DMS 273 (cell line): ENCODE measurements at regions not wholly inside any gene's neighbourhood (a gene's known extent, or its start where the extent isn't known, plus 50 kb on each side); places are given as distances from the start of the nearest gene placed in this dataset.
A peak's percentile ranks its signal among the peaks of the same experiment; 100 is the strongest.
"Not testable (repeated sequence)": the region's sequence is repeated elsewhere in the genome, so short reads cannot be mapped to it uniquely, and the experiment has no call there.

ENCODE experiments used
- DNase-seq: peaks from one replicate; lab custom pipeline; 2025; ENCODE audit not compliant: unreplicated experiment; lab: John Stamatoyannopoulos, UW

DNA sequence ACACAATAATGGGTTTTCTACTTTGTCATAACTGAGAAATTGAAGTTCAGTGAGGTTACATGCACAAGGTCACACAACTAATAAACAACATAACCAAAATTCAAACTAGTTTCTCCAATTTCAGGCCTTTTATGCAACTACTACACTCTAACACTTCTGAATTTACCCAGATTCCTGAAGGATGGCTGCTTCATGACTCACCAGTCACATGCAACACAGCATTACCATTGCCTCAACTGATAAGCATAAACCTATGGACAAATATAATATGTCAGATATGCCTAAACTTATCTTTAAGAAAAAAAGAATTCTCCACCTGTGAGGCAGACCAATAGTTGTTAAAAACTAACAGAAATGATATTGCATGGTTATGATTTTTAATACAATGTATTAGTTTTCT is 586.5 kb upstream of the SLC8A1 start:
- no peak for DNase-seq

- DNase-seq, result not testable (repeated sequence)
These were observed 587.9 kb upstream of the SLC8A1 start for GRCh38 chr2:41039750-41040149.

GRCh38 chr2:41040782-41041520 is 589.1 kb upstream of the SLC8A1 start:
- DNase-seq, result peak; percentile 13

DNA sequence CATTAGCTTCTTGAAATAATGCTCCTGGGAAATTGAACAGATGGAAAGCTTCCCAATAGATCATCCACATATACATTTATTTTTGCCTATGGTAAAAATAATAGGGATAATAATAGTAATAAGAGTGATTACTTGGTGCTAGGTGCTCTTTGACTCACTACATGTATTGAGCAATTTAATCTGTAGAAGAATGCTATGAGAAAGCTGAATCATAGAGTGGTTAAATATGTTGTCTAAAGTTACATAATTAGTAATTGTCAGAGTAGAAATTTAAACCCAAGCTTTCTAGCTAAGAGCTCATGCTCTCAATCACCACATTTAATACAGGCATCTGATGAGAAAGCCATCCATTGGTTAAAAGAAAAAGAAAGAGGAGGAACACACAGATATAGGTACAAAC is 590.5 kb upstream of the SLC8A1 start:
- DNase-seq, result no peak

- no peak for DNase-seq
These were observed 609.5 kb upstream of the SLC8A1 start for GRCh38 chr2:41061356-41061755.

DNA sequence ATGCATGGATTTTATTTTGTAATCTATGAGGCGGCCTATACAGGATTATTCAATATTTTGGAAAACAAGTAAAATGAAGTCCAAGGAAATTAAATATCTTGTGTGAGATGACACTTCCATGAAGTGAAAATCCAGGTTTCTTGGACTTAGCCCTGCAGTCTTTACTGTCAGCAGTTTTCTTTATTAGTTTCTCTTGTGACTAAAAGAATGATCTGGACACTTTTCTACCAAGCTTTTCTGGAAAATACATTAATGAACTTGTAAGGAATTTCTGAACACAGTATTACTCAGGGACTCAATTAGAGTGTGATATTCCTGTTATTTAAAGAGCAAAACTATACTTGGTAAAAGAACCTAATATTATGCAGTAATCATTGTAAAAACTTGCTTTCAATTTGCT is 610.4 kb upstream of the SLC8A1 start:
- no peak for DNase-seq

- DNase-seq, result no peak
These were observed 614.3 kb upstream of the SLC8A1 start for GRCh38 chr2:41066168-41066567.

DNA sequence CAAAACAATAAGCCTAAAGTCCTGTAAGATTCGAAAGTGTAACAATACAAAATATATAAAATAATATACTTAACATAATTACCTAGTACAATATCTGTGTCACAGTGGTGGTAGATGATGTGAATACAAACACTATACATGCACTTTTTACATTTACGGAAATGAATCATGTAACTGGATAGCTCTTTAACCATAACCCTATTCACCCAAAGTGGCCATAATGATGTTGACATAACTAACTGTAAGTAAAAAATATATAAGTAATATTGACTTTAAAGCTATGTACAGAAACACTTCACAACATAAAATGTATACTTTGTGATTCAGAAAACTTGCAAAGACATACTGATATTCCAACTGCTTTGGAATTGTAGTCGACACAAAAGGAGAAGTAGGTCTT is 616.9 kb upstream of the SLC8A1 start:
- no peak for DNase-seq

GRCh38 chr2:41078341-41078740 is 626.5 kb upstream of the SLC8A1 start:
- peak; percentile 5 for DNase-seq

DNA sequence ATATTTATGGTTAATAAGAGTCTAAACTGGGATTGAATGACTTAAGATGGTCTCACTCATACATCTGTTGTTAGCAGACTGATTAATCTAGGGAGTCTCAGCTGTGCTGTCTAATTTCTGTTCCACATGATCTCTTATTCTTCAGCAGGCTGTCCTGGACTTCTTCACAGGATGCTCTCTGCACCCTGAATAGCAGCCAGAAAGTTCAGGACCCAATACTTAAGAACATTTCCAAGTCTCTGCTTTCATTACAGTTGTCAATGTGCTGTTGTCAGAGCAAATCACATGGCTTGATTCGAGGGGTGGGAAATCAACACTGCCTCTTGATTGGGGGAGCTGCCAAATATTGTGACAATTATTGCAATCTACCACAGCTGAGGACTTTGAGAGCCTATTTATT is 627.1 kb upstream of the SLC8A1 start:
- peak; percentile 4 for DNase-seq

DNA sequence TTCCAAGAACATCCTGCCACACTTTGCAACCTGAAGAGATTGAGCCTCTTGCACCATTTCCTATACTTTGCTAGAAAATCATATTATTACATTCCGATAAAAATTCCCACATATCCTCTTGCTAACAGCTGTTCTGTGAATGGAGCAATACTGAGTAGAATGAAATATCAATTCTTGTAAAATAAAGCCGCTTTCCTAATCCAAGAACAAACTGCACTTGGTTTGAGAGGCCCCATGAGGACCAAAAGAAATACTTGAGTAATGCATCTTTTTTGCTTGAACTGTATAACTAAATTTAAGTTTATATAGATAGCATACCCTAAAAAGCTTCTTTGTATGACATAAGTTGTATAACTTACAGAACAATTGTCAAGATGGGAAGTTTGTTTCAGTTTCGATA is 632.4 kb upstream of the SLC8A1 start:
- no peak for DNase-seq

GRCh38 chr2:41087946-41088345 is 636.1 kb upstream of the SLC8A1 start:
- no peak for DNase-seq

DNA sequence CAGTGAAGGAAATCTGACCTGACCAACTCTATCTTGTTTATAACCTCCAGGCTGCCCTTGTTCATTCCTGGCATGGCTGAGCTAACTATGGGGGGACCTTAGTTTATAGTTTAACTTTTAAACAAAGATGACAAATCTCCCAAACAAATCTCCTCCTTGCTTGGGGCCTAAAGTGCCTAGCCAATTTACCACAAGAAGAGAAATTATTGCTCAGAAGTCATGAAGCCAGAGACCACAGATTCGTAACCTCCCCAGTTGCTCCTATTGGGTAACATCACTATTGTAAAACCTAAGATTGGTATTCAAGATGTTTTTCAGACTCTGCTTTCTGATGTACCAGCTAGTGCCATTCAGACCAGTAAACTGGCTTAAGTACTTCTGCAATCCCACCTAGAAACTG is 649.4 kb upstream of the SLC8A1 start:
- no peak for DNase-seq

GRCh38 chr2:41109744-41110143 is 657.9 kb upstream of the SLC8A1 start:
- DNase-seq, result no peak

- no peak for DNase-seq
These were observed 660.1 kb upstream of the SLC8A1 start for GRCh38 chr2:41111836-41112627.

DNA sequence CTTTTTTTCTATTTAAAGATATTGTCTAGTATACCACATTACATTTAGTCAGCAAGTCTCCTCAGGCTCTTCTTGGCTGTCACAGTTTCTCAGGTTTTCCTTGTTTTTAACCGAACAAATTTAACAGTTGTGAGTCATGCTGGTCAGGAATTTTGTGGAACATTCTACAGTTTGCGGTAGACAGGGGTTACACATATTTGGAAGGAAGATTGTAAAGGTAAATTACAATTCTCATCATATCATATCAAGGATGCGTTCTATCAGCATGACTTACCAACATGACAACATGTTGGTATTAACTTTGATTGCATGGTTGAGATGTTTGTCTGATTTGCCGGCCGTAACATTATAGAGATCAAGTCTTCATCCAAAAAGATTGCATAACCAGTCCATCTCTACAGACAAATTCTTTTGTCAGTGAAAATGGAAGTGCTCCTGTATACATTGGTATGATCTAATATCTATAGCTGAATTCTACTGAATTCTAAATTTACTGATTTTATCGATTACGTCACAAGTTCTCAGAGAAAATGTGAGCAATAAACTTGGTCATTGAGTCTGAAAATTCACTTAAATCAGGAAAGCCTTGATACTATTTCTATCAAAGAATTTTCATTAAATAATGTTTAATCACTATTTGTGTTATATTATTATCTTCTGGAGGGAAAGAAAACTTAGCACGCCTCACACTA is 664.4 kb upstream of the SLC8A1 start:
- no peak for DNase-seq

DNA sequence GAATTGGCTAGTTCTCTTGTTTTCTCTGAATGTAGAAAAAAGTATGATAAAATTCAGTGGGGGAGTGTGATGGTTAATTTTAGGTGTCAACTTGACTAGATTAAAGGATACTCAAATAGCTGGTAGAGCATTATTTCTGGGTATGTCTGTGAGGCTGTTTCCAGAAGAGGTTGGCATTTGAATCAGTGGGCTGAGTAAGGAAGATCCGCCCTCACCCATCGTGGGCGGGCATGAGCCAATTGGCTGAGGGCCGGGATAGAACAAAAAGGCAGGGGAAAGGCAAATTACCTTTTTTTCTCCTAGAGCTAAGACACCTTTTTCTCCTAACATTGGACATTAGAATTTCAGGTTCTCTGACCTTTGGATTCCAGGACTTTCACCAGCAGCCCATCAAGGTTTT is 667.6 kb upstream of the SLC8A1 start:
- no peak for DNase-seq

DNA sequence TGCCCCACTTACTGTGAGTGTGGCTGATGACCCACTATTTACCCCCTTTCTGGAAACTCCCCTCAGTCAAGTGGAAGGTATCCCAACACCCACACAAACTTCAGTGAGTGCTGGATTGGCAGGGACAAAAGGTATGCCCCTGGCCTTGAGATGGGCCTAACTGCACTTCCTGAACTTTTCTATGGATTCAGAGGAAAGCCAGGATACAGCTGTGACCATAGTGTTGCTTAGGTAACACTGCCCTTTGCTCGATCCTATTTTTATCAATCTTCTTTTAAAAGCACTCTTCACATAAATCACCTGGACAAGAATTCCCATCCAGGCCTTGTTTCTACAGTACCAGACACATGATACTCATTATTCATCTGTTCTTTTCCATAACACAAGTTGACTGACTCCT is 671.5 kb upstream of the SLC8A1 start:
- DNase-seq, result no peak

- peak; percentile 78 for DNase-seq
These were observed 675.5 kb upstream of the SLC8A1 start for GRCh38 chr2:41127351-41127750.

DNA sequence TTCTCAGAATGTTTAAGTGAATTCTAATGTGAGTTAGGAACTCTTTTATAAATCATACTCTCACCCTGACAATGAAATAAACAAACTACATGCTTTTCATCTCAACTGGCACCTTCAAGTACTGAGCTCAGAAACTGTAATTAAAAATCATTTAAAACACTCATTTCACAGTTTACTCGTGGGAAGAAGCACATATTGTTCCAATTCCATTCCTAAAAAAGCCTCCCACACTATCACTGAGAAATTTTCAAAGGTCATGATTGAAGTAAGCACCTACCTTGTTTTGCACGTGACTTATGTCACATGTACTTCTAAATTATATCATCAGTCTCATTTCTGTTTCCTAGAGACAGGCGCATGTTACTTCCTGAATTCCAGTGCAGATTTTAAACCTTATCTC is 678.1 kb upstream of the SLC8A1 start:
- no peak for DNase-seq

DNA sequence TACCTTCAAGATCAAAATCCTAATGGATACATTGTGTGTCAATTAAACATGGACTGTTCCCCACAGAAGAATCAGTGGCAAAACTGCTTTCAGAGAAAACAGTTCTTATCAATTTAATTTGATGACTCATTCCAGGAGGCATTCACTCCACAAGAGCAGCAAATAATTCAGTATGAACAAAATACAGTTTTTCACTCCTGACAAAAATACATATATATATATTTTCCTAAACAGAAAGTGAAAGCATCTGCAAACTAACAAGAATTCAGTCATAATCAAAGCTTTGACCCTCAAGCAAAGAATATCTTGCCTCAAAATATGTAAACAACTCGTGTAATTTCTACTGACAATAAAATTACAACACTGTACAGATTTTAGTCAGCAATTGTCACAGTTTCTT is 685.1 kb upstream of the SLC8A1 start:
- no peak for DNase-seq
